Right lobe of liver (tissue), 6 donors: ENCODE measurements at regions not wholly inside any gene's neighbourhood (a gene's known extent, or its start where the extent isn't known, plus 50 kb on each side); places are given as distances from the start of the nearest gene placed in this dataset.
A peak's percentile ranks its signal among the peaks of the same experiment; 100 is the strongest.

Experiments used
- ATAC-seq, 4 donors: fragments of 200-7000 bp; cut with Tn5 transposase; one replicate each; pipeline ENCODE4 v1.9.1; 2020; ENCODE audit warnings: mild to moderate bottlenecking in 4 of 4, moderate library complexity in 4 of 4
- DNase-seq, 3 donors: peaks; one replicate each; pipeline ENCODE4 v3.0.0-alpha.2; 2020
- H3K27ac ChIP-seq, 3 donors: fragments of 200-600 bp; one replicate each; pipeline ENCODE4 v1.8.0; 2022
- H3K27me3 ChIP-seq, 2 donors: fragments of 200-600 bp; one replicate each; pipeline ENCODE4 v1.8.0; 2022
- H3K36me3 ChIP-seq, 4 donors: fragments of 200-600 bp; sonication (generic) in 1 of 4; one replicate each; pipeline versions ENCODE4 v1.5.1 to v1.8.0; 2017 to 2022; ENCODE audit warnings: control low read depth in 1 of 4
- H3K4me1 ChIP-seq, 4 donors: fragments of 200-600 bp; sonication (generic) in 1 of 4; one replicate each; pipeline versions ENCODE4 v1.5.1 to v1.8.0; 2017 to 2022; ENCODE audit warnings: control low read depth in 1 of 4
- H3K4me3 ChIP-seq, 3 donors: fragments of 200-600 bp; one replicate each; pipeline ENCODE4 v1.8.0; 2022
- H3K9me3 ChIP-seq, 4 donors: fragments of 200-600 bp; sonication (generic) in 1 of 4; one replicate each; pipeline versions ENCODE4 v1.5.1 to v1.8.0; 2017 to 2022; ENCODE audit warnings: control low read depth in 1 of 4
- POLR2A ChIP-seq: fragments of 450-650 bp; IDR thresholded peaks from one replicate; pipeline ENCODE4 v1.6.1; 2017; ENCODE audit warnings: antibody characterized with exemption, mild to moderate bottlenecking
- WGBS: methylation state at CpG from one replicate; pipeline ENCODE4 v1.1.6; 2018; ENCODE audit warnings: low coverage, low lambda C conversion rate; ENCODE audit not compliant: insufficient coverage; ENCODE audit errors: missing lambda C conversion rate; 5-methylcytosine and 5-hydroxymethylcytosine counted together
- intact Hi-C, 2 donors: fragments of 100-400 bp; cut with DNase I; formaldehyde crosslinking; loops; one replicate each; pipeline versions ENCODE4 v1.11.2 to v1.14.1; 2022
- TF ChIP-seq, protein P1 (sequence below), 4 donors: fragments of 200-600 bp in 3 of 4; fragments of 450-650 bp in 1 of 4; IDR thresholded peaks; one replicate each; pipeline versions ENCODE4 v1.5.1 to v1.8.0; 2016 to 2022; ENCODE audit warnings: antibody characterized with exemption in 4 of 4, mild to moderate bottlenecking in 2 of 4
- donor health status: DM: no; HTN: yes; CAD: no.
- donor health status: DM: no; HTN: no; CAD: no.
- donor health status: DM: no; HTN: no; CAD: no.
- donor health status: DM: no; HTN: yes; CAD: no.
- donor health status: DM: no; HTN: yes; CAD: no.

DNA sequence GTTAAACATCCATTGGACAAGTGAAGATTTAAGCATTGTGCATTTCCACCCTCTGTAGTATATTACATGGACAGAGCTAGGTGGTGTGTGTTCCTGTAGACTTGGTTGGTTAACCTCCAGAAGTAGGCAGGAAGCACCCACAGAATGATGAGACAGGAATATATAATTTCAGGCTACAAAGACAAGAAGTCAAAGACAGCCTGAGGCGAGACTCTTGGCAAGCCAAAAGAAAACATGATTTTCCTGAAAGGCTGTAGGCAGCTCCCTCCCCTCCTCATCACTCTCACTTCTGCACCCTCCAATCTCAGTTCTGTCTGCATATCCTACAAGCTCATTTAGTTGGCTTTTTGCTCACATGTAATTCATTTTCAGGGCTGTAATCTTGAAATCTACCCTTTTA is 110.0 kb upstream of the SLC35B3 start:
- intact Hi-C loops = no loop called here
- H3K27me3 ChIP-seq = no peaks in the 10 kb centered on the region
- ATAC-seq (no peak), DNase-seq (no peak)
- no peak overlapping the region for H3K27ac ChIP-seq
- WGBS = 80% methylated on average over 1 of the region's 1 CpG
- H3K4me1 ChIP-seq = peaks cover 0 to 11% (median 3%) of the 10 kb centered on the region in 4 donors
- H3K4me3 ChIP-seq = no peak overlapping the region
- TF ChIP-seq, protein P1, sequence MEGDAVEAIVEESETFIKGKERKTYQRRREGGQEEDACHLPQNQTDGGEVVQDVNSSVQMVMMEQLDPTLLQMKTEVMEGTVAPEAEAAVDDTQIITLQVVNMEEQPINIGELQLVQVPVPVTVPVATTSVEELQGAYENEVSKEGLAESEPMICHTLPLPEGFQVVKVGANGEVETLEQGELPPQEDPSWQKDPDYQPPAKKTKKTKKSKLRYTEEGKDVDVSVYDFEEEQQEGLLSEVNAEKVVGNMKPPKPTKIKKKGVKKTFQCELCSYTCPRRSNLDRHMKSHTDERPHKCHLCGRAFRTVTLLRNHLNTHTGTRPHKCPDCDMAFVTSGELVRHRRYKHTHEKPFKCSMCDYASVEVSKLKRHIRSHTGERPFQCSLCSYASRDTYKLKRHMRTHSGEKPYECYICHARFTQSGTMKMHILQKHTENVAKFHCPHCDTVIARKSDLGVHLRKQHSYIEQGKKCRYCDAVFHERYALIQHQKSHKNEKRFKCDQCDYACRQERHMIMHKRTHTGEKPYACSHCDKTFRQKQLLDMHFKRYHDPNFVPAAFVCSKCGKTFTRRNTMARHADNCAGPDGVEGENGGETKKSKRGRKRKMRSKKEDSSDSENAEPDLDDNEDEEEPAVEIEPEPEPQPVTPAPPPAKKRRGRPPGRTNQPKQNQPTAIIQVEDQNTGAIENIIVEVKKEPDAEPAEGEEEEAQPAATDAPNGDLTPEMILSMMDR (IDR thresholded peaks at IDR 0.05) = no peak
- no peak for TF ChIP-seq POLR2A
- no peaks in the 10 kb centered on the region for H3K36me3 ChIP-seq
- no peaks in the 10 kb centered on the region for H3K9me3 ChIP-seq

DNA sequence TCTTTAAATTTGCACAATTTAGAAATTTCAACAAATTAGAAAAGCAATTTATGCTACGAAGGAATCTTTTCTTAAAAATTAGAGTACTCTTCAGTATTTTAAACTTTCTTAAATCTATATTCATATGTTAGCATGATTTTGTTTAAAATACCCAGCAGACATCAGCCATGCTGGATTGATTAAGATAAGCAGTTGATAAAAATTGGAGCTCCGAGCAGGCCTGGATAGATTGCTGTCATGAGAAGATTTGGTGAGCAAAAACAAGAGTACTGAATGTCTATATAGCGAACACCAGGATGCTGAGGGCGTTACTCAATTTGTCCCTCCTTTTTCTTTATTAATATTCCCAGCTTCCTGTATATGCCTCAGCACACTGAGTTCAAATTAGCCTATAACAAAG is 108.4 kb upstream of the SLC35B3 start:
- Histone ChIP-seq H3K36me3 (no peaks in the 10 kb centered on the region), H3K4me1 (peaks cover 0 to 10% (median 2%) of the 10 kb centered on the region in 4 donors), H3K27me3 (no peaks in the 10 kb centered on the region), H3K4me3 (no peak overlapping the region), H3K27ac (no peak overlapping the region), H3K9me3 (no peaks in the 10 kb centered on the region)
- TF ChIP-seq POLR2A = no peak
- TF ChIP-seq, protein P1 (IDR thresholded peaks at IDR 0.05) = no peak
- ATAC-seq = no peak
- DNase-seq = no peak
- intact Hi-C loops = no loop called here
- WGBS = 79% methylated on average over 4 of the region's 4 CpGs

DNA sequence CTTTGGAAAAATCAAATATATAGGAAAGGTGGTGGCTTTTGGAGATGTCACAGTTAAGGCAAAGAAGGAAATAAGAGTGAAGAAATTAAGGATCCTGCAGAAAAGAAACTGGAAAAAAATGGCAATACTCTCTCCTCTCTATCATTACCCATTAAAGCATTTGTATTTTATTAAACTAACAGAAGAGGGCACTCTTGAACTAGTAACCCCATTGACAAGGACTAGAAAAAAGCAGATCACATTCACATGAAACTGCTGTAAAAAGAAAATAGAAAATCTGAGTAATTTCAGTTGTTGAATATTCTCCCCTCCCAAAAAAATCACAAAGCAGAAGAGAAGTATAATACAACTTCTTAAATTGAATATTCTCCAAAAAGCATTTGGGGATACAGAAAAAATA is 104.1 kb upstream of the SLC35B3 start:
- TF ChIP-seq, protein P1 (IDR thresholded peaks at IDR 0.05) = peak; percentile 43 to 53 (median 48)
- TF ChIP-seq POLR2A = no peak
- Histone ChIP-seq H3K4me3 (no peak overlapping the region), H3K9me3 (no peaks in the 10 kb centered on the region), H3K27me3 (no peaks in the 10 kb centered on the region), H3K4me1 (no peaks in the 10 kb centered on the region), H3K36me3 (no peaks in the 10 kb centered on the region), H3K27ac (peak overlapping the region in 1 of 3 donors; percentile 15)
- DNase-seq (no peak), ATAC-seq (peak; percentile 83 to 94 (median 90))
- intact Hi-C loops = no loop called here

DNA sequence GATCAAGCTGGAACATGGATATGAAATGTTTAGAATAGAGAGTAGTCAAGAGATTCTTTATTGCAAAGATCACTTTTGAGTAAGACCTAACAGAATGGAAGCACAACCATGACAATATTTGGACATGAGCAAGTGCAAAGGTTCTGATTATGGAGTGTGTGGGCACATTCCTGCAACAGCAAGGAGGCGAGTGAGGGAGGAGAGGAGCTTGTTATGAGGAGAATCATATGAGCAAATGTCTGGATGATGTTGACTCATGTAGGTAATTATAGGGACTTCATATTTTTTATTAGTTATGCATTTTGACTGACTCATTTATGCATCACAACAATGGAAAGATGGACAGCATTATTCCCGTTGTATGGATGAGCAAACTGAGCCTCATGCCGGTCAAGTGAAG is 100.8 kb upstream of the SLC35B3 start:
- H3K4me1 ChIP-seq = no peaks in the 10 kb centered on the region
- WGBS = 73% methylated on average over 2 of the region's 3 CpGs
- TF ChIP-seq, protein P1 (IDR thresholded peaks at IDR 0.05) = no peak
- no peak for TF ChIP-seq POLR2A
- ATAC-seq = no peak
- H3K9me3 ChIP-seq = no peaks in the 10 kb centered on the region
- intact Hi-C loops = no loop called here
- no peaks in the 10 kb centered on the region for H3K27me3 ChIP-seq
- H3K4me3 ChIP-seq = no peak overlapping the region
- no peak overlapping the region for H3K27ac ChIP-seq
- DNase-seq = no peak
- H3K36me3 ChIP-seq = no peaks in the 10 kb centered on the region

DNA sequence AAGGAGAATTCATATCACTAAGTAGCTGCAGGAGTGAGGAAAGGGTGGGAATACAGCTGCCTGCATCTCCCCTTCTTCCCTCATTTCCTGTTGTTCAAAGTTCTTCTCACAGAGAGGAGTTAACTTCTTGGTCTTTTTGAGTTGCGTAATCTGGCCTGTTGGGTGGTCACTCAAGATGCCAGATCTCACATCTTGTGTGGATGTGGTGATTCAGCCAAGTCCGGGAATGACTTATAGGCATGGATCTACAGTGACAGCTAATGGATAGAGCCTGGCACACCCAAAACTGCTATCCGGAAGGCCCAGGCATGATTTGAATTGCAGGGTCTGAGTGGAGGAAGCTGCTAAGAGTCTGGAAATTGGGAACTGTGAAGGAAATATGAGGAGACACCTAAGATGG is 100.2 kb upstream of the SLC35B3 start:
- intact Hi-C loops = no loop called here
- Histone ChIP-seq H3K9me3 (no peaks in the 10 kb centered on the region), H3K4me3 (no peak overlapping the region), H3K27ac (no peak overlapping the region), H3K27me3 (no peaks in the 10 kb centered on the region), H3K4me1 (no peaks in the 10 kb centered on the region), H3K36me3 (no peaks in the 10 kb centered on the region)
- WGBS = 86% methylated on average over 2 of the region's 3 CpGs
- ATAC-seq (no peak), DNase-seq (no peak)
- TF ChIP-seq POLR2A = no peak
- TF ChIP-seq, protein P1 (IDR thresholded peaks at IDR 0.05) = no peak
